Dermis blood vessel endothelial cell (primary cell): ENCODE measurements at regions not wholly inside any gene's neighbourhood (a gene's known extent, or its start where the extent isn't known, plus 50 kb on each side); places are given as distances from the start of the nearest gene placed in this dataset.
"Not testable (repeated sequence)": the region's sequence is repeated elsewhere in the genome, so short reads cannot be mapped to it uniquely, and the experiment has no call there.

Source experiments
- DNase-seq: peaks from one replicate; pipeline ENCODE4 v3.0.0; 2010

DNA sequence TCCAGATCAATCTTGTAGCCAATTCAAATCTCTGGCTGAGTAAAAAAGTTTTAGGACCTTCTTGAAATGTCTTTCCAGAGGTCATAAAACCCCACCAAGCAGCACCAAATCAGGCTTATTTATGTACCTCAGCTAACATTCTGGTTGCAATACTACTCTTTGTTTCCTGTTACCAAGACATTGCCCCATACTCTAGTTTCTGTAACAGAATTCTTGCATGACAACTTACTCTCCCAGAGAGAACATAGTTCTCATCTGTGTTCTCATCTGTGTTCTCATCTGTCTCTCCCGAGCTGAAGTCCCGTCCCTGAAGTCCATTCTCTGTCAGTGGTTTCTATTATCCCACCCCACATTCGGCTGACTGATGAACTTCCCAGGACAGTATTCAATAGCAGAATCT, 1285.1 kb downstream of the XPNPEP1 start:
- DNase-seq, result no peak

DNA sequence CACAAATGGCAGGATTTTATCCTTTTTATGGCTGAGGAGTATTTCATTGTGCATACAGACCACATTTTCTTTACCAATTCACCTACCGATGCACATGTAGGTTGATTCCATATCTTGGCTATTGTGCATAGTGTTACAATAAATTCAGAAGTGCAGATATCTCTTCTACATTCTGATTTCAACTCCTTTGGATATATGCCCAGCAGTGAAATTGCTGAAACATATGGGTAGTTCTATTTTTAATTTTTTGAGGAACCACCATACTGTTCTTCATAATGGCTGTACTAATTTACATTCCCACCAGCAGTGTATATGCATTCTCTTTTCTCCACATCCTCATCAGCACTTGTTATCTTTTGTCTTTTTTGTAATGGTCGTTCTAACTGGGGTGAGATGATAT, 1290.3 kb downstream of the XPNPEP1 start:
- DNase-seq, result no peak

DNA sequence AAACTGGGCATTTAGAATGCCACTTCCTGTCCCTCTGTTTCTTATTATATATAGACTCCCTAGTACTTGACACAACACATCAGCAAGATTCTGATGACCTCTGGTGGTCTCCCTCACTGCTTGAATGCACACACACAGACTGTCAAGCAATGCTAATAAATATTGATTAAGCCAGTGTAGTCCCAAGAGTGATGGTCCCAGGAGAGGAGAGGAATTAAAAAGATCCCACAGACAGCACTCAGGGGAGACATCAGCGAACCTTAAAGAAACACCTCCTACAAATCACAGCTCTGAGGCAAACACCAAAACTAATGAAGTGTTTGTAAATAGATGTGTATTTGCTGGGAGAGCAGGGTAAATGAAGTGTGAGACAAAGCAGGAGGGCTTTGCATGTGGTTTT, 1291.2 kb downstream of the XPNPEP1 start:
- DNase-seq, result no peak

DNA sequence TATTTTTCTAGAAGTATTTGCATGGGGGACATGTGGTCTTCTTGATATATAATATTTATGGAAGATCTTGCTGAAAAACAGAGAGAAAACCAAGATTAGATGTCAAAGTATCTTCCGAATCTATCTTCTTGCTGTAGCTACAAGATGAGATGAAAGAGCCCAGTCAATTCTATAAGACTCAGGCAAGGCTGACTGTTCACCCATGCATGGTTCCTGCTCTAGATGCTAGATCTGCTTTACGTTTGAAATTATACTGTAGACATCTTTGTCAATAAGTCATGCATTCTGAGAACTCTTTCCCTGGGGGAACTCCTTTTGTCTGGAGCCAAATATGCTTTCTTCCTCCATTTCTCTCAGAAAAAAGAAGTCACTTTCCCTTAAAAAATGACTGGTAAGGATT, 1292.0 kb downstream of the XPNPEP1 start:
- DNase-seq, result no peak

DNA sequence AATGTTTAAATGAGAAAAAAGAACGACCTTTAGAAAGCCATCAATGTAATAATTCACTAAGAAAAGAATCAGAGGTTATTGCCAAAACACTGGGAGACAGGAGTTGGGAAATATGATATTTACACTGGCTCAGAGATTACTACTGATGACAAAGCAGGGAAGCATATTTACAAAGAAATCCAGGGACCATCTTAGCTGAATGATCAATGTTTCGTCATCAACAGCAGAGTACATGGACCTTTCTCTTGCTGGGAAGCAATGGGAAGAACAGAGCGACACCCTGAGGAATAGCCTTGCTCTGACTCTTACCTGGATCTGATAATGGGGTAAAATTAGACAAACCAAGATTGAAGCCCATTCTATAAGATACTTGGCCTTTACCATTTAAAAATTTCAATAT, 1293.5 kb downstream of the XPNPEP1 start:
- DNase-seq, result no peak

DNA sequence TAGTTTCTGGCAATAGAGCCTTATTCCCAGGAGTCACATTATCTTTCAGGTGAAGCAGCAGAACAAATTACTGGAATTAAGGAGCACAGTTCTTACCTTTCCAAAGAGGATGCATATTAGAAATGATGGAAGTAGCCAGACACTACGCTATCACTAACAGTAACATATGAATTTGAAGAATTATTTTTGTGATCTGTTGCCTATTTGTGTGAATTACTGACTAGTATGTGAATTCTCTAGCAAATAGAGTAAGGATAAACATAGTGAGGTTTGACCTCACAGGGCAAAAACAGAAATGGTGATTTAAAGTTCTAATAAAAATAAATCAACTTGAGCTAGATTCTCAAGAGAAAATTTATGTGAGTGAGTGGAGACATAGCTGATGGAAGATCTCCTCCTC, 1299.3 kb downstream of the XPNPEP1 start:
- DNase-seq, result no peak

DNA sequence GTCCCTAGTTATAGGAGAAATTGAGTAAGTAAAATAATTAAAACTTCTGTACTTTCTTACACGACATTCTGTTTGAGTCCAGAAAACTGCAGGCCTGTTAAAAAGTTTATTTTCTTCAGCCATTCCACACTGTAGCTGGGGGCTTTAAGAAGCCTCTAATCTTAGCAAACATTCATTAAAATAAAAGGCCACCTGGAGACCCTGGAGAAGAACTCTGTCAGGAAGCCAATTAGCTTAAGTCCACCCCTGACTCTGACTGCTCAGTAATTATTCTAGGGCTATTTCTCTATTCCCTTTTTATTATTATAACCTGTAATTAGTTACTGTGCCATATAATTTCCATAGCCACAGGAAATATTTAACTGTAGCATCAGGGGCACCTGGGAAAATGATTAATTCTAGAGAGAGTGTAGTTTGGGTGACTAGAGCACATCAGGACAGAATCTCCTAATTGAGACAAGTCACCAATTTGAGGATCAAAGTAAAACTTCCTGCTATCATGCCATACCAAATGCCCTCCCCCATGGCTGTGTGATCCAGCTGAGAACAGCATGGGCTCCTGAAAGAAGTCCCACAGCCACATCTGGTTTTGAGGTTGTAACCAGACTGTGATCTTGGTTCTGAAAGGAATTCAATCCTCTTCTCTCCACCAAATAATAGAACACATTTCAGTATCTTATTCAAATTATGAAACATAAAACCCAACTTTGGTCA, 1302.3 kb downstream of the XPNPEP1 start:
- no peak for DNase-seq

DNA sequence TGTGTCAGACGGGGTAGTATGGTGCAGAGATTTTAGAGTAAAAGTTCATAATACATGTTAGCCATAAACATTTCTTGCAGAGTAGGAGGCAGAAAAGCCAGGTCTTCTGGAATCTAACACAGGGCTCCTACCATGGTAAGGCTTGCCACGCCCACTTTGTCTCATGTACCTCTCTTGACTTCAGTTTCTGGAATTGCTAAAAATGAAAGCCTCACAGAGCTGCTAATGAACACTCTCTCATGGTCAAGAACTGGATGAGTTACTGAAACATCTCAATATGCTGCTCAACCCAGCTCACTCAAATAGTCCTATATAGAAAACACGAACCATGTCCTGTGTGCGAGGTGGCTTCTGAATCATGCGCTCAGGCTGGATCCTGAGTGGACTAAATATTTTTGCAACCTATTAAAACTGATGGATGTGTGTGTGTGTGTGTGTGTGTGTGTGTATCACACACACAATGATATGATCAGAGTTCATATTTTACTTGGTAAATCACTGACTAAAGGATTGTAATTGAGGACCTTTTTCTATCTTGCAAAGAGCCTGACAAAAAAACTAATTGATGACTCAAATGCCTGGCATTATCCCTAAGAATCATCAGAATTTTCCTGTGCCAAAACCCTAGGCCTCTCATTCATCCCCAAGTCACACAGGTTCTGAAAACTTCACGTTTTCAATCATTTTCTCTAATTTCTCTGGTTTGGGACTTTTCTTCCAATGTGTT, 1306.6 kb downstream of the XPNPEP1 start:
- no peak for DNase-seq

DNA sequence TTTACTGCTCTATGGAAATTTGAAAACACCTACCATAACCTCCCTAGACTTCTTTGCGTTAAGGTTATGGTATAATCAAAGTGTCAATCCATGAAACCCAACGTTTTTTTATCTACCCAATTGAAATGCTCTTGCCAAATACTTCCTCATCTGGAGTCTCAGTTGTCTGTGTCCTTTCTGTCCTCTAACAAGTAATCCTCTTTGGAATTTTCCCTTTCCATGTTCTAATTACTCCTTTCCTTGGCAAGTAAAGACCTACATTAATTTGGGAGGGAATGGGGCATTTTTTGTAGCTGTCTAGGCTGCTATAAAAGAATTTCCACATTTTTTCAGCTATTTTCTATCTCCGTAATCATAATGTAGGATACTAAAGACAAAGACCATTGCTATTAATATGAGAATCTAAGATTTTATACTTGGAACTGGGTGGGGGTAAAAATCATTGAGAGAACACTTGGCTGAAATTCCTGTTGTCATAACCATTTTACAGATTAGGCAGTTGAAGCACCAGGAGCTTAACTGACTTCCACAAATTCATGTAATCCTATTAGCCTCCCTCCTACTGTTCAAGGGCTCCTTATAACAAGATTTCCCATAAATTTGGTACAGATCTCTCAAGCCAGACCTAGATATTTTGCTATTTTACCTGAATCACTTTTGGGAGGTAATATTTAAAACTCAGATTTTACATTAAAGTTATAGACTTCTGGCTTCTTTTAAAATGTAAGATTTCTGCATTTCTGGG, 1307.6 kb downstream of the XPNPEP1 start:
- DNase-seq, result no peak

DNA sequence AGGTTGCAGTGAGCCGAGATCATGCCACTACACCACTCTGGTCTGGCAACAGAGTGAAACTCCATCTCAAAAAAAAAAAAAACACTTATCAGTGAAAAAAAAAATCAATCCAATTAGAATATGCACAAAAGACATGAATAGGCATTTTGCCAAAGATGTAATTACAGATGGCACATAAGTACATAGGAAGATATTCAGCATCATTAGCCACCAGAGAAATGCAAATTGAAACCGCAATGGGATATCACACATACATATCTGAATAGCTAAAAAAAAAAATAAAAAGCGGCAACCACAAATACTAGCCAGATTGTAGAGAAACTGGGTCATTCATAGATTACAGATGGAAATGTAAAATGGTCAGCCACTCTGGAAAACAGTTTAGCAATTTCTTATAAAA, 1310.8 kb downstream of the XPNPEP1 start:
- no peak for DNase-seq

DNA sequence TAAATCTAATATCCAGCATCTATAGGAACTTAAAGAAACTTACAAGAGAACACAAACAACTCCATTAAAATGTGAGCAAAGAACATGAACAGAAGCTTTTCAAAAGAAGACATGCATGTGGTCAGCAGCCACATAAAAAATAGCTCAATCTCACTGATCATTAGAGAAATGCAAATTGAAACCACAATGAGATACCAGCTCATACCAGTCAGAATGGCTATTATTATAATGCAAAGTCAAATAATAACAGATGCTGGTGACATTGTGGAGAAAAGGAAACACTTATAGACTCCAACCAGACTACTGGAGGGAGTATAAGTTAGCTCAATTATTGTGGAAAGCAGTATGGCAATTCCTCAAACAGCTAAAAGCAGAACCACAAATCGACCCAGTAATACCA, 1314.5 kb downstream of the XPNPEP1 start:
- DNase-seq, result no peak

DNA sequence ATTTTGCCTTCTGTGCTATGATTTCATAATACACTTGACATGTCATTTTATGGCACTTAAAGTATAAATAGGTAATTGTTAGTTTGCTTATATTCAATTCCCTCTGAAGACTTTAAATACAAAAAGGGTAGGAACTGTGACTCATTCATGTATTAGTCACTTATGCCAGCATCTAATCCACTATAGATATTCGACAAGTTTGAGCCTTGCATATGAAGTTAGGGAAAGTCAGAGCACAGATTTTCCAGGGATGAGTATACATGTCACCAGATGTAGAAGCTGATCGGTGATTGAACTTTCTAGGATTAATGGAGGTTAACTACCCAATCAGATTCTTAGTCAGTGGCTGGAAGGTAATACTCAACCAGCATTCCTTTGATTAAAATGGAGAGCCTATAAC, 1321.5 kb downstream of the XPNPEP1 start:
- no peak for DNase-seq

DNA sequence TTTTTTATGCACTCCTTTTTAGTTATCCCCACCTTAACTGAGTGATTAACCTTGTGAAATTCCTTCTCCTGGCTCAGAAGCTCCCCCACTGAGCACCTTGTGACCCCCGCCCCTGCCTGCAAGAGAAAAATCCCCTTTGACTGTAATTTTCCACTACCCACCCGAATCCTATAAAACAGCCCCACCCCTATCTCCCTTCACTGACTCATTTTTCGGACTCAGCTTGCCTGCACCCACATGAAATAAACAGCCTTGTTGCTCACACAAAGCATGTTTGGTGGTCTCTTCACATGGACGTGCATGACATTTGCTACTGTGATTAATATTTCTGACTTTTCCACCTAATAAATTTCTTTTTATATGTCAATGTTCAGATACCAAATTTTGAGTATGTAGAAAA, 1322.8 kb downstream of the XPNPEP1 start:
- not testable (repeated sequence) for DNase-seq

DNA sequence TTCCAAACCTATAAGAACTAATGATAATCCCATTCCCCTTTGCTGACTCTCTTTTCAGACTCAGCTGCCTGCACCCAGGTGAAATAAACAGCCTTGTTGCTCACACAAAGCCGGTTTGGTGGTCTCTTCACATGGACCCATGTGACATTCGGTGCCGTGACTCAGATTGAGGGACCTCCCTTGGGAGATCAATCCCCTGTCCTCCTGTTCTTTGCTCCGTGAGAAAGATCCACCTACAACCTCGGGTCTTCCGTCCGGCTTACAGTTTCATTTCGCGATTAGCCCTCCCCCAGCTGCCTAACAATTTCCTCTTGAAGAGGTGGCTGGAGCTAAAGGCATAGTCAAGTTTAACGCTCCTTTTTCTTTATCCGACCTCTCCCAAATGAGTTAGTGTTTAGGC, 1324.0 kb downstream of the XPNPEP1 start:
- DNase-seq, result not testable (repeated sequence)

DNA sequence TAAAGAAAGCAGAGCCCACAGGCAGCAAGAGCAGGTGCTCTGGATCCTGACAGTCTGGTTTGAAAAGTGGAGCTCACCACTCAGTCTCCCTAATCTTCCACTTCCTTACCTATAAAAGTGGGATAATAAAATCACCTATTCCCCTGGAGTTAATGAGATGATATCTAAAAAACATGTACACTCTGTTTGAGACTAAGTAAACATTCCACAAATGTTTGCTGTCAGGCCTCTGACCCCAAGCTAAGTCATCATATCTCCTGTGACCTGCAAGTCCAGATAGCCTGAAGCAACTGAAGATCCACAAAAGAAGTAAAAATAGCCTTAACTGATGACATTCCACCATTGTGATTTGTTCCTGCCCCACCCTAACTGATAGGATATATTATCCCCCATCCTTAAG, 1324.5 kb downstream of the XPNPEP1 start:
- no peak for DNase-seq

DNA sequence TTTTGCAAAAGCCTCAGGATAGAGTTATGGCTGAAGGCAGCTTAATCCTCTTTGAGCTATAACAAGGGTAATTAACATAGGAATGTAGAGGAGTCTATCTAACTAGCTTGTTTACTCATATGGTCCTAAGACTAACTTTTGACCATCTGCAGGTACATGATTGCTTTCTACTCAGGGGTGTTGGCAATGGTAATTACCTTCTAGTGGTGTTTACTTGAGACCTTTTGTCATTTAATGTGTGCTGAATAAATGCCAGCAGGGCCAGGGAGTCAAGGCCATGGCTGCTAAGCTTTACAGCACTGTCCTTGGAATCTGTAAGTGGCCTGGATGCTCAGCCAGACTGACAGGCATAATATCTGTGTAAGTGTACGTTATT, 1325.0 kb downstream of the XPNPEP1 start:
- no peak for DNase-seq

DNA sequence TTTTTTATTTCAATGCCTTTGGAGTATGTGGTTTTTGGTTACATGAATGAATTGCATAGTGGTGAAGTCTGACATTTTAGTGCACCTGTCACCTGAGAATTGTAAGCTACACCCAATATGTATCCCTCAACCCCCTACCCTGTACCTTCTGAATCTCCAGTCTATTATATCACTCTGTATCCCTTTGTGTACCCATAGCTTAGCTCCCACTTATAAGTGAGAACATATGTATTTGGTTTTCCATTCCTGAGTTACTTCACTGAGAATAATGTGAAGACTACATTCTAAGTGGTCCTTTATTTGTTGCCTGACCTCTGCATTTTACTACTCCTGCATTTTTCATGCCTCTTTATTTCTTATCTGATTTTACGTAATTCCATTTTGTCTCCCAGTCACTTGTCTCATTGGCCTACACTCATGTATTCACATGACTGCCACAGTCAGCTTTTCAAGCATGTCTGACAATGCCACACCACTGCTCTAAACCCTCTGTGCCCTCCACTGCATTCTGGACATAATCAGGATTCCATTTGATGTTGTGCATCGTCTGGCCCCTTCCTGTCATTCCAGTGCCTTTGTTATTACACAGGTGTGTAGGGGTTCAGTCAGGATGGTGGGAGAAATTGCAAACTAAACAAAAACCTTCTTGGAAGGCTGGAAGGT, 1325.5 kb downstream of the XPNPEP1 start:
- DNase-seq, result no peak

DNA sequence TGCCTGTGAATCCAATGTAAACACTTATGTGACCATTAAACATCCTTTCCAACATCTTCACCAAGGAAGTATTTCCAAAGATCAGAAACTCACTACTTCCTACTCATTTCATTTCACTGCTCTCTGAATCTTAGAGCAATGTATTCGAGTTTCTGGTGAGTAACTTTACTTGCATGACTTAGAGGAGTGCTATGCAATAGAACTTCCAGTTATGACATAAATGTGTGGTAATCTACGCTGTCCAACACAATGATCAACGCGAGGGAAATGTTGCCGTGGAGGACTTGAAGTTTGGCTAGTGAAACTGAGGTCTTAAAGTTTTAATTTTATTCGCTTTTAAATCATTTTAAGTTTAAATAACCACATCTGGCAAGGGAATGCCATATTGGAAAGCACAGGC, 1326.3 kb downstream of the XPNPEP1 start:
- DNase-seq, result no peak

DNA sequence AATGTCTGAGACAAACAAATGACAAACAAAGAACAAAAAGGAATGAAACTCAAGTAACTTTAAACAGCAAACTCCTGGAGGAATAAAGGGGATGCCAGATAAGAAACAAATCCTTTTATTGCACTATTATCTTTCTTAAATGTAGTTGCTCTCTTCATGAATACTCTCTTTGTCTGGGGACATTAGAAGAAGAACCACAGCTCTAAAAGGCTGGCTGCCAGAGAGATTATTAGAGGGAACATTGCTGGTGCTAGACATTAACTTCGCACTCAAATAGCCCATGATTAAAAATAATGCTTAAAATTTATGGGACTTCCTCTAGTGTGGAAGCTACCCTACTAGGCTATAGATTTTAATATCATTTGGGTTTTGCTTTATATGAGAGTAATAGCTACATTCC, 1330.4 kb downstream of the XPNPEP1 start:
- DNase-seq, result no peak

DNA sequence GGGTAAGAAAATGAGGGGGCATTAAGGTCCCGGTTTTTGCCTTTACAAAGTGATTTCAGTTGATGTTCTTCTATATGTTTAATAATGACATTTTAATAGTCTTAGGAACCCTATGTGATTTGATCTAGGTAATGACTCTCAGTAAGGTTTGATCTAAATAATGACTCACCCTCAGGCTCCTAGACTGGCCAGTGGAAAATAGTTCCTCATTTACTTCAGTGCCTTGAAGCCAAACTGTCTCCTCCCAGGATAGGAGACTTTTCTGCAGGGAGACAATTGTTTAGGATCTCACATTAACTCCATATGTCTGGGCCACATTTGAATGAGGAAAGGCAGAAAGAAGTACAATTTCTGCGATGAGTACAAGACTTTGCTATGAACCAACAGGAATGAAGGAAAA, 1331.9 kb downstream of the XPNPEP1 start:
- DNase-seq, result no peak

DNA sequence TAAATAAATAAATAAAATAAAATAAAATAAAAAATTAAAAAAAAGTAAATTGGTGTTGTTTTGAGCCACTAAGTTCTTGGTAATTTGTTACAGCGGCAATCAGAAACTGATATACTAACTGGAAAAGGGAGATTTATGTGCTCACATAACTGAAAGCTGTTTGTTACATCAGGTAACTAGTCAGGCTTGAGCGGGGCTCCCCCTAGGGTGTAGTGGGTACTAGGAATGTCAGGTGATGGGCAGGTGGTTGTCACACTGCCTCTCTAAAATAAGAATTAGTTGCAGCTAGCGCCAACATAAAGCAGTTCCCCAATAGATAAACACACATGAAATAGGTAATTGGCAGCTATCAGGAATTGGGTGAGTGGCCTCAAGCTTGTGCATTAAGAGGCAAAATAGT, 1336.9 kb downstream of the XPNPEP1 start:
- no peak for DNase-seq

DNA sequence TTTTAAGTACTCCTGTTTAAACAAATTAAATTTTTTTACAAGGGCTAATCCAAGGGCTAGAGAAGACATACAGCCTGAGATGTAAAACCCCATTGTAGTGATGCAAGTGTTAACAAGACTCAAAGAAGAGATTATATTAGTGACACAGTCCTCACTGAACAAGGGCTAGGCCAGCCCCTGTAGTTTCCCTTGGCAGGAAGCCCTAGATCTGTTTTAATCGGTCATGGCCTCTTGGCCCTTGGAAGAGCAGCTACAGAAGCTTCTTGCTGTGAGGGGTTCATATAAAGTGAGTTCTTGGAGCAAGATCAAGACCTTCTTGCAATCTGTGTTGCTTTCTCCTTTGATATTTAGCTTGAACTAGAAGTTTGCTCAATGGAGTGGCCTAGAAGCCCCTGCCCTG, 1339.4 kb downstream of the XPNPEP1 start:
- DNase-seq, result no peak

DNA sequence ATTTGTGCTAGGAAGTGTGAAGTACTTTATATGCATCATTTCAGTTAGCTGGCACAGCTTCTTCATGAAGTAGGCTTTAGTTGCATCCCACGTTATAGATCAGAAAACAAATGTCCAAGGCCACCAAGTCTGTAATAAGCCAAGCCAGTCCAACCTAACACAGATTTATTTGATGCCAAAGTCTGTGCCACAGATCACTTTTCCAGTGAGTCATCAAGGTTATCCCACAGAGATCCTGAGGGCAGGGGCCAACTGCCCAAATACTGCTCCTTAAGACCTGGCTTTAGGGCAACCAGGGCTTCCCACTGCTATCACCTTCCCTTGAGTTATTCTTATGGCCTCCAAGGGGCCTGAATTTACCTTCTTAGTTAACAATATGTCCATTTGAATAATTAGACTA, 1340.4 kb downstream of the XPNPEP1 start:
- no peak for DNase-seq
